ENCODE measurements at regions not wholly inside any gene's neighbourhood (a gene's known extent, or its start where the extent isn't known, plus 50 kb on each side); places are given as distances from the start of the nearest gene placed in this dataset.
A peak's percentile ranks its signal among the peaks of the same experiment; 100 is the strongest.

DNA sequence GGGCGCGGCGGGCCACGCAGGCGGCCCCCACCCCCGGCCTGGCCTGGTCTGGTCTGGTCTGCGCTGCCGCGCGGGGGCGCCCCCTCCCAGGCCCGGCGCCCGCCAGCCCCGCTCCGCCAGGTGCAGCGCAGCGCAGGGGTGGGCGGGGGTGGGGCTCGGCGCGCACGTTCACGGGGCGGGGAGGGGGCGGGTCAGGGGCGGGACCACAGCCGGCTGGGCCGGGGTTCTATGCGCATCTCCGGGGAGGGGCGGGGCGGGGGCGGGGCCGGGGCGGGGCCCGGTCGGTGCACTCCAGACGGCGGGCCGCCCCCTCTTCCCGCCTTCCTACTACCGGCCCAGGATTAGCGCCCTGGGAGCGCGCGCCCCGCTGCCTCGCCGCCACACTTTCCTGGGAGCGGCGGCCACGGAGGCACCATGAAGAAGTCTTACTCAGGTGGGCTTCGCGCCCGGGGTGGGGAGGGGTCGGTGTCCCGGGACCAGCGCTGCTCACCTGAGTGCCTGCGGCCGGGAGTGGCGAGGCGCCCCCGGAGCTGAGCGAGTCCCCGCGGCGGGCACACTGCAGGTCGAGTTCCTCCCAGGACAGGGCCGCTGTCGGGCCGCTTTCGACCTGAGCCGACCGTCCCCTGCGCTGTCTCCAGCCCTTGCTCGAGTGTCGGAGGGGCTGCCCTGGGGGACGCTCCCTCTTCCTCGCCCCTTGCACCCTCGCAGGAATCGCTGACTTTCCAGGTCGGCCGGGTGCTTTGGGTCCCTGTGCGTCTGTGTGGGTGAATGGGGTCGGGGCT, 140.5 kb downstream of the SEC14L1 start:
- peaks cover 0 to 19% of the 10 kb centered on the region in 2 experiments; a peak in 2 of 4 replicates for H3K79me2 ChIP-seq (ENCODE audit: control insufficient read depth in 1 of 2, insufficient read depth in 2 of 2, low read length in 2 of 2)
- peaks cover 6% of the 10 kb centered on the region; the same call in 1 of the 2 replicates for H3K23me2 ChIP-seq (ENCODE audit: low read depth, low read length)
- no peaks in the 10 kb centered on the region for H3K36me3 ChIP-seq (ENCODE audit: control insufficient read depth in 2 of 4, insufficient read depth in 4 of 4, low read length in 3 of 4)
- no peak for FAIRE-seq
- no peak overlapping the region for H3K14ac ChIP-seq (ENCODE audit: insufficient read length)
- H4K20me1 ChIP-seq (replicated peaks in 1 of 2; ENCODE audit: control insufficient read depth in 1 of 2, insufficient read depth in 2 of 2, low read length in 2 of 2): peaks cover under 1 to 2% of the 10 kb centered on the region in 2 experiments
- H3K79me1 ChIP-seq (ENCODE audit: low read depth, low read length): no peaks in the 10 kb centered on the region
- H3K23ac ChIP-seq (ENCODE audit: insufficient read length): no peak overlapping the region
- WGBS, 2 experiments (ENCODE audit: extremely low coverage in 1 of 2, insufficient coverage in 1 of 2, insufficient read length in 1 of 2, insufficient replicate concordance in 2 of 2, low coverage in 1 of 2, low lambda C conversion rate in 2 of 2, missing lambda C conversion rate in 1 of 2): 1% methylated on average over 21 of the region's 86 CpGs; no CpG with 5 or more reads in 1 of the 2 experiments
- peak overlapping the region; percentile 85 for H4K8ac ChIP-seq (ENCODE audit: extremely low read depth, insufficient read depth, low read length)
- H4K91ac ChIP-seq (replicated peaks; ENCODE audit: insufficient read length, low read length): peak overlapping the region; percentile 44
- peak overlapping the region; percentile 89 to 98 for H3K4me2 ChIP-seq (ENCODE audit: insufficient read depth in 1 of 2, low read depth in 2 of 2, low read length in 2 of 2)
- no peak overlapping the region for H2AK5ac ChIP-seq (ENCODE audit: low read depth, low read length)
- H4K5ac ChIP-seq (ENCODE audit: insufficient read length, low read depth, low read length): peak overlapping the region; percentile 26
- no peaks in the 10 kb centered on the region for H3K9me3 ChIP-seq (ENCODE audit: insufficient read depth in 2 of 2, low read depth in 1 of 2, low read length in 1 of 2)
- 0 out of 2 replicates have a peak overlapping the region, but pooled peaks have one; percentile 18 for H2BK15ac ChIP-seq (ENCODE audit: low read length)
- peak overlapping the region; percentile 75 for H3K4ac ChIP-seq (replicated peaks; ENCODE audit: insufficient read length, low read depth, low read length)
- 0 out of 2 replicates have a peak overlapping the region, but pooled peaks have one; percentile 23 for H2BK12ac ChIP-seq (ENCODE audit: low read depth, low read length)
- H3K4me3 ChIP-seq (ENCODE audit: extremely low read depth in 1 of 4, insufficient read depth in 2 of 4, low read depth in 3 of 4, low read length in 4 of 4): peak overlapping the region; percentile 45 to 87 (median 71)
- H3K56ac ChIP-seq (replicated peaks; ENCODE audit: insufficient read length, low read depth, low read length): no peak overlapping the region
- POLR2A ChIA-PET (ENCODE audit: partially characterized antibody): no interaction called here
- H3K18ac ChIP-seq (ENCODE audit: extremely low read depth, low read length): peak overlapping the region; percentile 75
- peaks cover 0 to 24% (median 18%) of the 10 kb centered on the region in 4 experiments; a peak in 5 of 7 replicates for H3K27me3 ChIP-seq (replicated peaks in 1 of 4; ENCODE audit: control insufficient read depth in 3 of 4, extremely low read depth in 1 of 4, insufficient read depth in 3 of 4, low read length in 3 of 4)
- no peak overlapping the region for H2BK20ac ChIP-seq (ENCODE audit: low read length)
- DNase-seq (ENCODE audit: low read depth in 1 of 2, low spot score in 2 of 2): peak in 1 of 2 experiments; percentile 87
- H3K4me1 ChIP-seq (replicated peaks in 1 of 4; ENCODE audit: control insufficient read depth in 3 of 4, insufficient read depth in 4 of 4, low read length in 3 of 4): peaks cover 0 to 22% (median 19%) of the 10 kb centered on the region in 4 experiments; a peak in 6 of 7 replicates
- CTCF ChIA-PET (ENCODE audit: partially characterized antibody): interaction anchor here (0.6 to 1.3 kb wide), 4 partner anchors 9 to 162 kb away, joined by 3 to 4 read pairs (median 3); no protein-coding TSS in a partner anchor
- no peak overlapping the region for H3K27ac ChIP-seq (ENCODE audit: low read depth, low read length)
- H2AFZ ChIP-seq (ENCODE audit: low read length): peak overlapping the region; percentile 13; the same call in 1 of the 2 replicates
- H2BK5ac ChIP-seq (ENCODE audit: low read depth, low read length): no peak overlapping the region
- H2BK120ac ChIP-seq (replicated peaks; ENCODE audit: low read depth, low read length): no peak overlapping the region
- peak overlapping the region in 3 of 4 experiments; percentile 54 to 77 (median 71); a peak in 6 of 7 replicates for H3K9ac ChIP-seq (replicated peaks in 1 of 4; ENCODE audit: extremely low read depth in 1 of 4, low read depth in 3 of 4, low read length in 3 of 4)
- TF ChIP-seq ATF2 (IDR thresholded peaks at IDR 0.05; ENCODE audit: low read length) (no peak), HDAC6 (IDR thresholded peaks at IDR 0.05; ENCODE audit: low read depth, low read length) (no peak), ZNF274 (IDR thresholded peaks at IDR 0.05; ENCODE audit: borderline replicate concordance, extremely low read depth, low read length) (no peak), RAD21 (IDR thresholded peaks at IDR 0.05 in 1 of 2, conservative IDR thresholded peaks at IDR 0.05 in 1 of 2; ENCODE audit: low read depth in 2 of 2, low read length in 2 of 2) (peak in 1 of 2 experiments; percentile 52; a peak in 1 of 4 replicates), ASH2L (IDR thresholded peaks at IDR 0.05; ENCODE audit: low read length) (peak; percentile 80), TCF12 (IDR thresholded peaks at IDR 0.05; ENCODE audit: low read depth, low read length) (peak; percentile 55; the same call in 1 of the 2 replicates), EGR1 (IDR thresholded peaks at IDR 0.05; ENCODE audit: borderline replicate concordance, low read depth, low read length) (no peak), RBBP5 (IDR thresholded peaks at IDR 0.05; ENCODE audit: borderline replicate concordance, low read depth, low read length) (no peak), TAF1 (IDR thresholded peaks at IDR 0.05; ENCODE audit: low read depth, low read length) (0 out of 2 replicates have a peak, but pooled peaks have one; percentile 38)
